Stimulated activated naive CD8-positive, alpha-beta T cell treated with anti-CD3 and anti-CD28 coated beads, Interleukin-15, amount 100 ng/mL, for 72 hours (primary cell): ENCODE measurements at regions not wholly inside any gene's neighbourhood (a gene's known extent, or its start where the extent isn't known, plus 50 kb on each side); places are given as distances from the start of the nearest gene placed in this dataset.
"Not testable (repeated sequence)": the region's sequence is repeated elsewhere in the genome, so short reads cannot be mapped to it uniquely, and the experiment has no call there.

ENCODE experiments used
- ATAC-seq: fragments of 150-1000 bp; cut with Tn5 transposase; 2 replicates; pipeline ENCODE4 v1.10.0; 2021; ENCODE audit warnings: mild to moderate bottlenecking, moderate library complexity
- DNase-seq, 2 donors: peaks; one replicate each; pipeline ENCODE4 v3.0.0; 2021 to 2022
- H3K27ac Mint-ChIP-seq, 2 donors: one replicate each; pipeline ENCODE4 v1.8.0; 2022; ENCODE audit warnings: mild to moderate bottlenecking in 2 of 2, mixed read lengths in 2 of 2, moderate library complexity in 2 of 2
- H3K27me3 Mint-ChIP-seq: one replicate; pipeline ENCODE4 v1.8.0; 2022; ENCODE audit warnings: mixed read lengths
- H3K4me1 Mint-ChIP-seq: one replicate; pipeline ENCODE4 v1.8.0; 2022; ENCODE audit warnings: mild to moderate bottlenecking, mixed read lengths
- H3K4me3 Mint-ChIP-seq, 2 donors: one replicate each; pipeline ENCODE4 v1.8.0; 2022; ENCODE audit warnings: mild to moderate bottlenecking in 2 of 2, mixed read lengths in 2 of 2, moderate library complexity in 1 of 2
- H3K9me3 Mint-ChIP-seq, 2 donors: one replicate each; pipeline ENCODE4 v1.8.0; 2022; ENCODE audit warnings: mixed read lengths in 2 of 2

- peaks cover 16% of the 10 kb centered on the region for H3K27me3 Mint-ChIP-seq
- peaks cover 0 to 8% of the 10 kb centered on the region in 2 donors for H3K9me3 Mint-ChIP-seq
Measured at GRCh38 chr2:114331934-114332333, 110.5 kb upstream of the DPP10 start.

GRCh38 chr2:114345246-114345645, 97.2 kb upstream of the DPP10 start:
- DNase-seq (no peak), ATAC-seq (no peak)
- no peak overlapping the region for H3K27ac Mint-ChIP-seq
- H3K4me3 Mint-ChIP-seq: no peak overlapping the region
- H3K4me1 Mint-ChIP-seq: no peaks in the 10 kb centered on the region
- no peaks in the 10 kb centered on the region for H3K9me3 Mint-ChIP-seq
- H3K27me3 Mint-ChIP-seq: peaks cover 7% of the 10 kb centered on the region

More at GRCh38 chr2:114331934-114332333, 110.5 kb upstream of the DPP10 start:
- no peak for DNase-seq
- peak overlapping the region in 1 of 2 donors; percentile 54 for H3K27ac Mint-ChIP-seq
- ATAC-seq: no peak
- no peaks in the 10 kb centered on the region for H3K4me1 Mint-ChIP-seq
- no peak overlapping the region for H3K4me3 Mint-ChIP-seq

- no peaks in the 10 kb centered on the region for H3K4me1 Mint-ChIP-seq
- ATAC-seq: no peak
- no peak overlapping the region for H3K4me3 Mint-ChIP-seq
- no peak overlapping the region for H3K27ac Mint-ChIP-seq
- H3K27me3 Mint-ChIP-seq: peaks cover 7% of the 10 kb centered on the region
- DNase-seq: no peak
- H3K9me3 Mint-ChIP-seq: no peaks in the 10 kb centered on the region
Measured at GRCh38 chr2:114346658-114347057, 95.8 kb upstream of the DPP10 start.

GRCh38 chr2:114350186-114350725, 92.2 kb upstream of the DPP10 start:
- H3K27me3 Mint-ChIP-seq: no peaks in the 10 kb centered on the region
- H3K4me3 Mint-ChIP-seq: no peak overlapping the region
- no peak overlapping the region for H3K27ac Mint-ChIP-seq
- no peak for ATAC-seq
- no peak for DNase-seq
- H3K9me3 Mint-ChIP-seq: no peaks in the 10 kb centered on the region
- no peaks in the 10 kb centered on the region for H3K4me1 Mint-ChIP-seq

GRCh38 chr2:114352988-114353387, 89.5 kb upstream of the DPP10 start:
- H3K4me3 Mint-ChIP-seq: no peak overlapping the region
- no peaks in the 10 kb centered on the region for H3K27me3 Mint-ChIP-seq
- no peaks in the 10 kb centered on the region for H3K4me1 Mint-ChIP-seq
- no peak overlapping the region for H3K27ac Mint-ChIP-seq
- ATAC-seq (no peak), DNase-seq (no peak)
- H3K9me3 Mint-ChIP-seq: no peaks in the 10 kb centered on the region

GRCh38 chr2:114354199-114354598, 88.2 kb upstream of the DPP10 start:
- no peak overlapping the region for H3K27ac Mint-ChIP-seq
- DNase-seq: no peak
- H3K4me3 Mint-ChIP-seq: no peak overlapping the region
- no peaks in the 10 kb centered on the region for H3K9me3 Mint-ChIP-seq
- no peak for ATAC-seq
- H3K27me3 Mint-ChIP-seq: no peaks in the 10 kb centered on the region
- H3K4me1 Mint-ChIP-seq: no peaks in the 10 kb centered on the region

- ATAC-seq (no peak), DNase-seq (no peak)
- Mint-ChIP-seq H3K9me3 (peaks cover 24 to 31% of the 10 kb centered on the region in 2 donors), H3K27me3 (no peaks in the 10 kb centered on the region), H3K4me3 (no peak overlapping the region), H3K4me1 (no peaks in the 10 kb centered on the region), H3K27ac (no peak overlapping the region)
Measured at GRCh38 chr2:114368705-114369104, 73.7 kb upstream of the DPP10 start.

GRCh38 chr2:114371721-114372120, 70.7 kb upstream of the DPP10 start:
- not testable (repeated sequence) for H3K4me1 Mint-ChIP-seq, H3K27me3 Mint-ChIP-seq, DNase-seq, H3K27ac Mint-ChIP-seq, H3K4me3 Mint-ChIP-seq, ATAC-seq
- peaks cover 24 to 31% of the 10 kb centered on the region in 2 donors for H3K9me3 Mint-ChIP-seq

- H3K4me3 Mint-ChIP-seq: no peak overlapping the region
- no peaks in the 10 kb centered on the region for H3K27me3 Mint-ChIP-seq
- ATAC-seq (no peak), DNase-seq (no peak)
- H3K9me3 Mint-ChIP-seq: peaks cover 18 to 19% of the 10 kb centered on the region in 2 donors
- H3K4me1 Mint-ChIP-seq: no peaks in the 10 kb centered on the region
- H3K27ac Mint-ChIP-seq: no peak overlapping the region
Measured at GRCh38 chr2:114373591-114373990, 68.8 kb upstream of the DPP10 start.

- ATAC-seq (no peak), DNase-seq (no peak)
- no peak overlapping the region for H3K4me3 Mint-ChIP-seq
- no peaks in the 10 kb centered on the region for H3K4me1 Mint-ChIP-seq
- H3K9me3 Mint-ChIP-seq: no peaks in the 10 kb centered on the region
- peaks cover 8% of the 10 kb centered on the region for H3K27me3 Mint-ChIP-seq
- no peak overlapping the region for H3K27ac Mint-ChIP-seq
Measured at GRCh38 chr2:114384441-114384840, 58.0 kb upstream of the DPP10 start.

- H3K4me3 Mint-ChIP-seq: no peak overlapping the region
- H3K9me3 Mint-ChIP-seq: peaks cover 0 to 11% of the 10 kb centered on the region in 2 donors
- H3K27ac Mint-ChIP-seq: no peak overlapping the region
- H3K4me1 Mint-ChIP-seq: no peaks in the 10 kb centered on the region
- H3K27me3 Mint-ChIP-seq: peaks cover 8% of the 10 kb centered on the region
- ATAC-seq (no peak), DNase-seq (no peak)
Measured at GRCh38 chr2:114389021-114389420, 53.4 kb upstream of the DPP10 start.
